ENCODE measurements at regions not wholly inside any gene's neighbourhood (a gene's known extent, or its start where the extent isn't known, plus 50 kb on each side); places are given as distances from the start of the nearest gene placed in this dataset.
"Not testable (repeated sequence)": the region's sequence is repeated elsewhere in the genome, so short reads cannot be mapped to it uniquely, and the experiment has no call there.

DNA sequence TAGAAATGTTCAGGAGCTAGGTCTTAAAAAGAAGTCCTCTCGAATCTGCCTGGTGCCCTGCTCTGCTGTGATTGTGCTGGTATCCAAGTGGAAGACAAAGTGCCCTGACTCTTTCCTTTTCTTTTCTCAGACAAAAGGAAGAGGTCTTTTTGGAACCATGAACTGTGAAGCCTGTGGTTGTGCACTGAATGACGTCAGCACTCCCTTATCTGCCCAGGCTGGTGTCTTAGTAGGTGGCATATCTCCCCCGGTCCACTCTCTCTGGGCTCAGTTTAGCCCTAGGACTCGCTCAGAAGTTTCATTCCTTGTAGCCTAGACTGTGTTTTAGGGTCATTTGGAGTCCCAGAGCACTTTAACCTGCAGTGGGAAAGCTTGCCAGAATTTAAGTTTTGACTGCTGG, 400.3 kb upstream of the CT83 start:
- DNase-seq: no peak

DNA sequence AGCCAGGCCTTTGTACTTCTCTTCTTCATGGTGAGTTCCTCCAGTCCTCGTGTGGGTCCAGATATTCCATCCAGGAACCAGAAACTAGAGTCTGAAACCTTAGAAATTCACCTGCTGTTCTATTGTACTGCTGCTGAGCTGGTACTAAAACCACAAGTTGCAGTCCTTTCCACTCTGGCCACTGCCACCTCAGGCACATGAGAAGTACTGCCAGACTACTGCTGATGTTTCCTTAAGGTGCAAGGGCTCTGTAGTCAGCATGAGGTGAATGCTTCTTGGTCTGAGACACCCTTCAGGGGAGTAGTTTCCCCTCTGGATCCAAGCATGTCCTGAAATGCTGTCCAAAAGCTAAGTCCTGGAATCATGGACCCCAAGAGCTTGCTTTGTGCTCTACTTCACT, 399.6 kb upstream of the CT83 start:
- no peak for DNase-seq

DNA sequence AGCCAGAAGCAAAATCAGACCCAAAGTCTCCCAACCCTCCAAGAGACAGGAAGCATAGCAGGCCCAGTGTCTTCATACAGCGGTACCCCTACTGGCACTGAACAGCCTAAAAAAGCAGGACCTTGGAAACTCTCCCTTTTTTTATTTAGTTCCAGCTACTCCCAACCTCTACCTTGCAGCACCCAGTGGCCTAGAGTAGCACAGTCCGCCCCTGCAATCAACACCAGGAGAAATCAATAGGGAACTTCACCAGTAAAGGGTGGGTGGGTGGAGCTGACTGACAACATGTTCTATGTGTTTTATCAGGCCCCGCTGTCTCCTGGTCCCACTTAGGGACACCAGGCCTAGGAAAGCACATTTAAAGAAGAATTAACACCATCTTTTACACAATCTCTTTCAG, 378.5 kb upstream of the CT83 start:
- DNase-seq: no peak

DNA sequence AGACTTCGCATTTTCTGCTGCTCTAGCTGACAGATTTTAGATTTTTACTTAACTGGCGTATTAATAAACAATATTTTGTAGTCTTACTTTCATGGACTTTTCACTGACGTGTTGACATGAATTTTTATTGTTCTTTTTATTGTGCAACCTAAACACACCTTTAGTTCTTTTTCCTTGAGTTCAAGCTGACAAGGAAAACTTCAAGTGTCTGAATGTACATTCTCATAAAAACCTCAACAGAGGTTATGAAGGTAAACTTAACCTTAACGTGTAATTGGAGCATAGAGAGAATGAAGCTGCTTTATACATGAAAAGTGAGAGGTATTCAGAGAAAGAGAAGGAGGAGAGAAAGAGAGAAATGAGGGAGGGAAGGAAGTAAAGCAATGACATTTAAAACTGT, 364.3 kb upstream of the CT83 start:
- DNase-seq: no peak

DNA sequence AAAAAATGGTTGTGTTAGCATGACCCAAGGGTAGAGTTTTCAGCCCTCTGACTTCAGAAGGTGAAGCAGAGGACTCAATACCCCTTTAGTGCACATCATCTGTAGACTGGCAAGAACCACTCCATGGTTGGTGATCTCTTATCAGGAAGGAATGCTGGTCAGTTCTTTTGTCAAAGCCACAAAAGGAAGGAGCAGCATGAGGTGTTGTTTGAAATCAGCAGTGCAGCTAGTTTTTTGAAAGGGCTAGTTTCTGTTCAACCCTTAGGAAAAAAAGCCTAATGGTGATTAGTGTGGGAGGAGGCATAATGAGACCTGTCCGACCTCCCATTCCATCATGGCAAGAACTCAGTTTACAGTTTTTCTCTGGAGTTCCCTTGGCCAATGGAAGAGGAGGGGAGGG, 362.0 kb upstream of the CT83 start:
- DNase-seq: no peak

- no peak for DNase-seq
Measured at GRCh38 chrX:116823677-116824076, 360.9 kb upstream of the CT83 start.

DNA sequence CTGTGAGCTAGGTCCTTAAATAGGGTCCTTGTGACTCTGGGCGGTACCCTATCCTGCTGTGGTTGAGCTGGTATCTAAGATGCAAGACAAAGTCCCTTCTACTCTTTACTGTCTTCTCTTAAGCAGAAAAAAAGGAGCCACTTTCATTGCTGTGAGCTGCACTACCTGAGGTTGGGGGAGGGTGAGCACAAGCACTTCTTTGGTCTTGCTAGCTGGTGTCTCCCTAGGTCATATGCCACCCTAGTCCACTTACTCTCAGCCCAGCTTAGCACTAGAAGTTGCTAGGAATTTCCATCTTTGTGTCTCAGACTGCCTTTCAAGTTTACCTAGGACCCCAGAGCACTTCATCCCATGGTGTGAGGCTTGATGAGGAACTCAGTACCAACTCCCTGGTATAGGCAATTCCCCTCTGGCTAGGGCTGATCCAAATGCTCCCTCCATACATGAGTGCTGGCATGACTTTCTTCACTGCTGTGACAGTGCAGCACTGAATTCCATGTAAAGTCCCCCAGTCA, 343.6 kb upstream of the CT83 start:
- DNase-seq: no peak

DNA sequence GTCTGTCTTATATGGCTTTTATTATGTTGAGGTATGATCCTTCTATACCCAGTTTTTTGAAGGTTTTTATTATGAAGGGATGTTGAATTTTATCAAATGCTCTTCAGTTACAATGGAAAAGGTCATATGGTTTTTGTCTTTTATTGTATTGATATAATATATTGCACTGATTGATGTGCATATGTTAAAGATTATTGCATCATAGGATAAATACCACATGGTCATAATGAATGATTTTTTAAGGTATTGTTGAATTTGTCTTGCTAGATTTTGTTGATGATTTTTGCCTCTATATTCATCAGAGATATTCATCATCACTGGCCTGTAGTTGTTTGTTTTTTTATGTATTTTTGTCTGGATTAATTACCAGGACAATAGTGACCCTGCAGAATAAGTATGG, 339.2 kb upstream of the CT83 start:
- no peak for DNase-seq

- no peak for DNase-seq
Measured at GRCh38 chrX:116781926-116782325, 319.1 kb upstream of the CT83 start.

GRCh38 chrX:116757491-116757890, 294.7 kb upstream of the CT83 start:
- DNase-seq: no peak

DNA sequence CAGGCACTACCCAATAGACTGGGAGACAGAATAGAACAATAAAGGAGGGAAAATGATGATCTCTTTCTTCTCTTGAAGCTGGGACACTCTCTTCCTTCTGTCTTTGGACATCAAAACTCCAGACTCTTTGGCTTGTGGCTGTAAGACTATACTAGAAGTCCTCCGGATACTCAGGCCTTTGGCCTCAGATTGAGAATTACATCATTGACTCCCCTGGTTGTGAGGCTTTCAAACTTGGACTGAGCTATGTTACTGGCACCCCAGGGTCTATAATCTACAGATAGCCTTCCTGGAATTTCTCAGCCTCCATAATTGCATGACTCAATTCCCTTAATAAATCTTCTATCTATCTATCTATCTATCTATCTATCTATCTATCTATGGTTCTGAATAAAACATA, 294.2 kb upstream of the CT83 start:
- no peak for DNase-seq

DNA sequence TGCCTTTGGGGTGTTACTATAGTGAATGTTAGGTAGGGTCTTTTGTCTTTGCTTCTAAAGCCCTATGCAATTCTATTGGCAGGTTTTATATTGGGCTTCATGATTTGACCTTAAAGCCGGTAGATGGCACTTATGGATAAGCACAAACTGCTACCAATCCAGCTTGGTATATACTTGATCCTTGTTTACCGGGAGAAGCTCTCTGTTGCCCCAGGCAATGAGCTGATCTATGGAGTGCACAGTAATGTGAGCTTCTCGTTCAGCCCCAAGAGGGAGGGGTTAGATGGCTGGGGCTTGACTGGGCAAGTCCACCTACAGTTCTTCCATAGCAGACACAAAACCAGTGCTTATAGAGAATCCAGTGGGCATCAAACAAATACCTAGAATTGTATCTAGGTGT, 287.2 kb upstream of the CT83 start:
- DNase-seq: no peak

GRCh38 chrX:116732214-116732613, 269.4 kb upstream of the CT83 start:
- DNase-seq: no peak

- DNase-seq: no peak
Measured at GRCh38 chrX:116726806-116727205, 264.0 kb upstream of the CT83 start.

DNA sequence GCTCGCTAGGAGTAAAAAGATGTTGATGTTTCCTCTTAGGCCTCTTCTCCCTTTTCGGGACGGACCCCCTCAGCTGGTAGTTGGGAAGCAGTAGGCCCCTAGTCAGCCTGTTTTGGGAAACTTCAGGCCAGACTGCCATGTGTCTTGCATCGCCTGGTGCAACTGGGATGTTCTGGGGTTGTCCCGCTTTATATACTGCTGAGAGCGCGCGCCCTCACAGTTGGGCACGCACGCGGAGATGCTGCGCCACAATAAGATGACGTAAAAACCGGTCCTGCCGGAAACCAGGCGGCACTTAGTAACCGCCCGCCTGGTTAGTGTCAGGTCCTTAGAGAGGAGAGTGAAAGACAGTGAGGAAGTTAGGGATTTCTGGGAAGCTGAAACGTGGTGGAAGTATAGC, 231.3 kb upstream of the CT83 start:
- no peak for DNase-seq

- not testable (repeated sequence) for DNase-seq
Measured at GRCh38 chrX:116679544-116679943, 216.8 kb upstream of the CT83 start.

DNA sequence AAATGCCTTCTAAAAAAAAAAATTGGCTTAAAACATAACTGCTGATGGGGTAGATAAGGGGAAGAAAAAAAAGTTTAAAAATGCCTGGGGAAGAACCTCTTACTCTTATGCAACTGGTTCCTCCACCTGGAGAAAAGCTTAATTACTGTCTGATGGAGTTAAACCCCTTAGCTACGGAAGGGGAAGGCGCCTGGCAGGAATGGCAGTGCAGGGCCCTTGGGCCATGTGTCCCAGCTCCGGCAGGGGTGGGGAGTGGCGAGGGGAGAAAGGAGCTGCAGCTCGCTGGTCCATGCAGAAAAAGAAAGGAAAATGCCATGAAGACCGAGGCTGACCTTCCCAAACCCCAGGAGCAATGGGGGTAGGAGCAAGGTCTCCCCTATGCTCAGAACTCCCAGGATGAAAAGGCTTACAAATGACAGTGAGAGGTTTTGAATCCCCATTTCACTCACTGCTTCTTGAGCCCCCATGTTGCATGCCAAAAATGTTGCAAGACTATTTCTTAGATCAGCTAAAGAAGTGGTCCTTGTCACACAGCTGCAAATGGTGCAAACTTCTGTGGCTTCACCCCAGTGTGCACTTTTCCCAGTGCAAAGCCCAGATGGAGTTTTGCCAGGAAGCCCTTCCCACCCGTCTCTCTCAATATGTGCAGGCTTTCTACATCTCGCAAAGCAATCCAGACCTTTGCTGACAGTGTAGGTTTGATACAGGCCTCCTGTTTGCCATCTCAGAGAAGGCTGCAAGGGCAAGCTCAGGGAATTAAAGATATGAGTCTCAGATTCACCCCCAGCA, 204.8 kb upstream of the CT83 start:
- no peak for DNase-seq

DNA sequence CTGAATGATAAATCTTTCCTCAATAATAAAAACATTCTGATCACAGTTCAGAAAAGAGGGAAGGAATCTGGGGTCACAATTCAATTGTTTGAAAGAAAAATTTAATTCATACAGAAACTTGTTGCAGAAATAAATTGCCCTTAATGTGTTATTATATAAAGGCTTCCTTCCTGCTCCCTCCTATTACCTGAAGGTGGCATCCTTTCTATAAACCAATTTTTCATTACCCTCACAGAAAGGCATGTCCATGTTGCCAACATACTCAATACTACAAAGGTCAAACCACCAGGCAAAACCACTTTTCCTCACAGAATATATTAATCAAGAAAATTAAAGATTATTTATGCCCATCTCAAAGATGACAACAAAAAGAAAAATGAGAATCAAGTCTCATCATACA, 194.3 kb upstream of the CT83 start:
- no peak for DNase-seq

- DNase-seq: no peak
Measured at GRCh38 chrX:116628464-116628863, 165.7 kb upstream of the CT83 start.

GRCh38 chrX:116618546-116618945, 155.8 kb upstream of the CT83 start:
- no peak for DNase-seq

DNA sequence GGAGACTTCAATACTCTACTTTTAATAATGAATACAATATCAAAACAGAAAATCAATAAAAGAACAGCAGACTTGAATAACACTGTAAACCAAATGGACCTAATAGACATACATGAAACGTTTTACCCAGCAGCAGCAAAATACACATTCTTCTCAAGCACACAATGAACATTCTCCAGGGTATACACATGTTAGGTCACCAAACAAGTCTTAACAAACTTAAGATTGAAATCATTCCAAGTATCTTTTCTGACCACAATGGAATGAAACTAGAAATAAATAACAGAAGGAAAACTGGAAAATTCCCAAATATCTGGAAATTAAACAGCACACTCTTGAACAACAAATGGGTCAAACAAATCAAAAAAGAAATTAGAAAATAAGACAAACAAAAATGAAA, 145.0 kb upstream of the CT83 start:
- DNase-seq: no peak

DNA sequence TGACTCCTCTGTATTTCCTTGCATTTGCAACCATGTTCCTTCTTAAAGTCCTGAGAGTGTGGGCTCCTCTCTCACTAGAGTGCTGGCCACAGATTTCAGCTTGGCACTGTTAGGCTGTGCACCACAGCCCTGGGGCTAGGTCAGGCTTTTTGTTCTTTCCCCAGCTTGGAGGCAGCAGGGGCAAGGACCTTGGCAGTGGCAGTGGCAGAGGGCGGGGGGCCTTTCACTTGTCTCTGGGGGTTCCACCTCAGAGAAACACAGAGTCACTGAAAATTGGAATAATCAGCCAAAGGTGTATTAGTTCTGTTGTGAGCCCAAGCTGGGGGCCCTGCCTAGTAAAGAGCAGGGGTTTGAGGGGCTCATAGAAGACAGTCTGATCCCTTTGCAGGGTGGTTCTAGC, 142.8 kb upstream of the CT83 start:
- DNase-seq: no peak

GRCh38 chrX:116596010-116596409, 133.2 kb upstream of the CT83 start:
- DNase-seq: no peak
